SK-N-SH (cell line): ENCODE measurements at regions not wholly inside any gene's neighbourhood (a gene's known extent, or its start where the extent isn't known, plus 50 kb on each side); places are given as distances from the start of the nearest gene placed in this dataset.

Experiments
- CTCF ChIA-PET: fragments of 300-600, 350-600 bp; formaldehyde crosslinking; extraction: SDS; loops from one replicate; lab custom pipeline; 2021; lab: Yijun Ruan, JAX
- POLR2A ChIA-PET: fragments of 350-600 bp; sonication (Branson Sonifier 250); formaldehyde crosslinking; extraction: SDS; loops from one replicate; lab custom pipeline; 2020; ENCODE audit warnings: antibody characterized with exemption, inconsistent platforms; lab: Yijun Ruan, JAX
- DNase-seq: peaks from one replicate; pipeline ENCODE4 v3.0.0; 2012
- H2AFZ ChIP-seq: fragments of 200-600 bp; sonication (generic); 2 replicates; pipeline ENCODE4 v1.8.1; 2016; ENCODE audit warnings: antibody characterized with exemption, mild to moderate bottlenecking, low read depth
- H3F3A ChIP-seq: fragments of 200-600 bp; sonication (generic); replicated peaks from 2 replicates; pipeline ENCODE3; 2016; ENCODE audit warnings: antibody characterized with exemption, mild to moderate bottlenecking; ENCODE audit not compliant: insufficient read depth
- H3K27ac ChIP-seq, 2 experiments: fragments of 200-500 bp in 1 of 2; fragments of 200-600 bp in 1 of 2; sonication (Bioruptor generic) in 1 of 2; sonication (generic), shearing (Covaris generic) in 1 of 2; 2 replicates each; pipeline versions ENCODE4 v1.5.1 to v1.6.1; 2014 to 2016; ENCODE audit warnings: low read depth in 2 of 2, inconsistent platforms in 1 of 2, low read length in 1 of 2, mild to moderate bottlenecking in 1 of 2, mixed read lengths in 1 of 2
- H3K27me3 ChIP-seq: fragments of 200-600 bp; sonication (generic), shearing (Covaris generic); 2 replicates; pipeline ENCODE4 v1.6.1; 2016; ENCODE audit warnings: mixed run types; ENCODE audit not compliant: insufficient read depth
- H3K36me3 ChIP-seq, 2 experiments: fragments of 200-500 bp in 1 of 2; fragments of 200-600 bp in 1 of 2; sonication (Bioruptor generic) in 1 of 2; sonication (generic) in 1 of 2; replicated peaks in 1 of 2; 2 replicates each; pipeline versions ENCODE3 to v1.5.1; 2014 to 2016; ENCODE audit warnings: low read length in 1 of 2, mild to moderate bottlenecking in 1 of 2; ENCODE audit not compliant: insufficient read depth in 2 of 2, control insufficient read depth in 1 of 2
- H3K4me1 ChIP-seq, 2 experiments: fragments of 200-500 bp in 1 of 2; fragments of 200-600 bp in 1 of 2; sonication (Bioruptor generic) in 1 of 2; sonication (generic), shearing (Covaris generic) in 1 of 2; 2 replicates each; pipeline versions ENCODE4 v1.5.1 to v1.6.1; 2014 to 2016; ENCODE audit warnings: low read depth in 1 of 2, low read length in 1 of 2, mixed run types in 1 of 2; ENCODE audit not compliant: insufficient read depth in 2 of 2, control insufficient read depth in 1 of 2
- H3K4me2 ChIP-seq: fragments of 200-600 bp; sonication (generic), shearing (Covaris generic); 2 replicates; pipeline ENCODE4 v1.6.1; 2017; ENCODE audit warnings: mixed run types
- H3K4me3 ChIP-seq, 2 experiments: fragments of 200-500 bp in 1 of 2; fragments of 200-600 bp in 1 of 2; sonication (Bioruptor generic) in 1 of 2; sonication (generic), shearing (Covaris generic) in 1 of 2; 2 replicates each; pipeline versions ENCODE4 v1.5.1 to v1.8.1; 2014 to 2016; ENCODE audit warnings: low read depth in 2 of 2, inconsistent platforms in 1 of 2, low read length in 1 of 2, mild to moderate bottlenecking in 1 of 2, mixed read lengths in 1 of 2, moderate library complexity in 1 of 2
- H3K79me2 ChIP-seq: fragments of 200-600 bp; sonication (generic); 2 replicates; pipeline ENCODE4 v1.8.1; 2017; ENCODE audit warnings: mild to moderate bottlenecking; ENCODE audit not compliant: insufficient read depth
- H3K9ac ChIP-seq: fragments of 200-600 bp; sonication (generic); 2 replicates; pipeline ENCODE4 v1.6.1; 2017; ENCODE audit warnings: mixed run types
- H3K9me2 ChIP-seq: fragments of 200-600 bp; sonication (generic); 2 replicates; pipeline ENCODE4 v1.6.1; 2017; ENCODE audit warnings: mixed run types
- H3K9me3 ChIP-seq: fragments of 200-600 bp; sonication (generic); 2 replicates; pipeline ENCODE4 v1.6.1; 2017; ENCODE audit warnings: mixed run types, mild to moderate bottlenecking, moderate library complexity
- H4K20me1 ChIP-seq: fragments of 200-600 bp; sonication (generic); 2 replicates; pipeline ENCODE4 v1.6.1; 2017; ENCODE audit warnings: mild to moderate bottlenecking, mixed run types; ENCODE audit not compliant: insufficient read depth
- CHD2 ChIP-seq: fragments of 150-350 bp; IDR thresholded peaks from 2 replicates; pipeline ENCODE4 v1.6.1; 2018; ENCODE audit warnings: low read length; ENCODE audit not compliant: partially characterized antibody
- ELF1 ChIP-seq: IDR thresholded peaks from 2 replicates; pipeline ENCODE4 v1.4.0; 2012
- FOSL2 ChIP-seq: IDR thresholded peaks from 2 replicates; pipeline ENCODE4 v1.4.0; 2012; ENCODE audit warnings: low read depth, mild to moderate bottlenecking, moderate library complexity, borderline replicate concordance
- FOXJ3 ChIP-seq: sonication (generic); formaldehyde crosslinking; IDR thresholded peaks from 2 replicates; pipeline ENCODE4 v1.5.1; 2020; ENCODE audit warnings: mild to moderate bottlenecking, missing genetic modification reagents
- GABPA ChIP-seq: IDR thresholded peaks from 2 replicates; pipeline ENCODE4 v1.4.0; 2012; ENCODE audit warnings: low read depth, mild to moderate bottlenecking
- GATA2 ChIP-seq: sonication (generic); formaldehyde crosslinking; IDR thresholded peaks from 2 replicates; pipeline ENCODE4 v1.5.0; 2020; ENCODE audit warnings: mild to moderate bottlenecking, missing genetic modification reagents
- JUND ChIP-seq: IDR thresholded peaks from 2 replicates; pipeline ENCODE4 v1.4.0; 2012
- MAX ChIP-seq: IDR thresholded peaks from 2 replicates; pipeline ENCODE4 v1.4.0; 2012; ENCODE audit warnings: low read depth
- MXI1 ChIP-seq: IDR thresholded peaks from 2 replicates; pipeline ENCODE4 v1.6.1; 2012; ENCODE audit warnings: mild to moderate bottlenecking, low read depth, low read length, improper control_type of control experiment
- NFIC ChIP-seq: IDR thresholded peaks from 2 replicates; pipeline ENCODE4 v1.4.0; 2012; ENCODE audit warnings: borderline replicate concordance
- NRF1 ChIP-seq: IDR thresholded peaks from 2 replicates; pipeline ENCODE4 v1.6.1; 2012; ENCODE audit warnings: low read depth, mild to moderate bottlenecking, low read length
- PBX3 ChIP-seq: IDR thresholded peaks from 2 replicates; pipeline ENCODE4; 2012
- RAD21 ChIP-seq: IDR thresholded peaks from 2 replicates; pipeline ENCODE4 v1.6.1; 2012; ENCODE audit warnings: mild to moderate bottlenecking, low read length
- RCOR1 ChIP-seq: fragments of 150-350 bp; IDR thresholded peaks from 2 replicates; pipeline ENCODE4 v1.6.1; 2017; ENCODE audit warnings: antibody characterized with exemption, low read length
- RFX5 ChIP-seq: IDR thresholded peaks from 2 replicates; pipeline ENCODE4 v1.6.1; 2012; ENCODE audit warnings: mild to moderate bottlenecking, improper control_type of control experiment, low read length
- RXRA ChIP-seq: IDR thresholded peaks from 2 replicates; pipeline ENCODE4 v1.4.0; 2012; ENCODE audit warnings: low read depth, mild to moderate bottlenecking, borderline replicate concordance
- SIN3A ChIP-seq: IDR thresholded peaks from 2 replicates; pipeline ENCODE4 v1.6.1; 2012; ENCODE audit warnings: low read depth, mild to moderate bottlenecking, low read length, moderate library complexity, borderline replicate concordance
- TCF12 ChIP-seq: IDR thresholded peaks from 2 replicates; pipeline ENCODE4 v1.4.0; 2012
- TEAD4 ChIP-seq: IDR thresholded peaks from 2 replicates; pipeline ENCODE4 v1.4.0; 2012; ENCODE audit warnings: mild to moderate bottlenecking, borderline replicate concordance; ENCODE audit not compliant: insufficient read depth
- whole genome bisulfite sequencing: methylation state at CpG from one replicate; pipeline ENCODE4 v1.1.6; 2017; ENCODE audit warnings: low lambda C conversion rate; 5-methylcytosine and 5-hydroxymethylcytosine counted together
- TF ChIP-seq, protein P1 (sequence below): fragments of 150-350 bp; IDR thresholded peaks from 2 replicates; pipeline ENCODE4 v1.6.1; 2017; ENCODE audit warnings: antibody characterized with exemption, low read length, low read depth, borderline replicate concordance

DNA sequence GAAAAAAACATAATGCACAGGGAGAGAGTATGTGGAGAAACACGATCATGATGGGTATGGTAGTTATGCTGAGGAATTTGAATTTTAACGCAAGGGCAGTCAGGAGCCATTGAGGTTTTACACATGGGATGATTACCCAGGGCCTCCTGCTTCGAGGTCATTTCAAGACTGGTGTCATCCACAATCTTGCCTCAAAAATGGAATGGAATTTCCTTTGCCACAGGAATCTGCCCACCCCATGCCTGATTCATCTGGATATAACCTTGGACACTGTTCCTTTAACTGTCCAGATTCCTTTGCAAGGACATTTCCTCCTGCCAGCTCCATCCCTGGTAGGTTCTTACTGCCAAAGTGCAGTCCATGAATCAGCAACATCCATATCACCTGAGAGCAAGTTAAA, 655.9 kb upstream of the TENM4 start (continued):
- TF ChIP-seq MXI1 (no peak), ELF1 (no peak), NFIC (peak; percentile 21; the same call in 1 of the 2 replicates), GATA2 (CRISPR knock-in tag) (no peak), JUND (peak; percentile 43), RAD21 (no peak), SIN3A (no peak), TEAD4 (peak; percentile 63; the same call in 1 of the 2 replicates), NRF1 (no peak)
- TF ChIP-seq, protein P1, sequence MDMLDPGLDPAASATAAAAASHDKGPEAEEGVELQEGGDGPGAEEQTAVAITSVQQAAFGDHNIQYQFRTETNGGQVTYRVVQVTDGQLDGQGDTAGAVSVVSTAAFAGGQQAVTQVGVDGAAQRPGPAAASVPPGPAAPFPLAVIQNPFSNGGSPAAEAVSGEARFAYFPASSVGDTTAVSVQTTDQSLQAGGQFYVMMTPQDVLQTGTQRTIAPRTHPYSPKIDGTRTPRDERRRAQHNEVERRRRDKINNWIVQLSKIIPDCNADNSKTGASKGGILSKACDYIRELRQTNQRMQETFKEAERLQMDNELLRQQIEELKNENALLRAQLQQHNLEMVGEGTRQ: no peak

DNA sequence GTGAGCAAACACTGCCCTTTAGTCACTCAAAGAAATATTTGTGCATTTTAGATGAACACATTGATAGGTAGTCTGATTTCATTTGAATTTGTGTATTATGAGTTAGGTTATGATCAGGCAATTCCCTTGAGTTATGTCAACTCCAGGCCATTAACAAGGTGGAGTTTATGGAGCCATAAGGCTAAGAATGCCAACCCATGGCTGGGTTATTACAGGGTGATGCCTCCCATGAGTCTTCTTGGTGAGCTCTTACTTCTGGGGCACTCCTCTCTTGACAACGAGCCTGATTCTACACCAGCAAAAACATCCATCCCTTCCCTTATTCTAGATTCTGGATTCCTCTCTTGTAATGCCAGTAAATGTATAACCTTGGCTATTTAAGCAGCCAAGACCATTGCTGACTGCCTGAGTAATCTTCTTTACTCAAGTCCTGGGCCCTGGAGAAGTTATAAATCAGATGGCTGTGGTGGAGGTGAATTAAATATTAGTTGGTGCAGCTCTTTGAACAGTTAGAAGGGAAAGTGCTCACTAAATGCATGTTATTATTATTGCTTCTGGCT, 645.7 kb upstream of the TENM4 start:
- no peak for TF ChIP-seq GATA2 (CRISPR knock-in tag)
- TF ChIP-seq GABPA: no peak
- no peak for TF ChIP-seq RCOR1
- TF ChIP-seq FOXJ3: no peak
- no peak for TF ChIP-seq MXI1
- no peak for TF ChIP-seq CHD2
- TF ChIP-seq TCF12: no peak
- TF ChIP-seq RFX5: no peak
- TF ChIP-seq FOSL2: no peak
- TF ChIP-seq NFIC: no peak
- TF ChIP-seq PBX3: no peak
- TF ChIP-seq MAX: no peak
- TF ChIP-seq RAD21: no peak
- no peak for TF ChIP-seq RXRA
- no peak for TF ChIP-seq ELF1
- no peak for TF ChIP-seq JUND
- no peak for TF ChIP-seq SIN3A
- POLR2A ChIA-PET: no interaction called here
- no peaks in the 10 kb centered on the region for H3K4me1 ChIP-seq
- DNase-seq: no peak
- H3K4me3 ChIP-seq: no peak overlapping the region
- H3K79me2 ChIP-seq: no peaks in the 10 kb centered on the region
- no peaks in the 10 kb centered on the region for H3F3A ChIP-seq
- H3K27ac ChIP-seq: no peak overlapping the region
- 0% methylated on average over 1 of the region's 1 CpG for WGBS
- no peak overlapping the region for H3K4me2 ChIP-seq
- no peaks in the 10 kb centered on the region for H3K36me3 ChIP-seq
- H3K9ac ChIP-seq: no peak overlapping the region
- no peaks in the 10 kb centered on the region for H3K9me2 ChIP-seq
- H2AFZ ChIP-seq: no peak overlapping the region
- H4K20me1 ChIP-seq: no peaks in the 10 kb centered on the region
- H3K9me3 ChIP-seq: no peaks in the 10 kb centered on the region
- no peaks in the 10 kb centered on the region for H3K27me3 ChIP-seq
- CTCF ChIA-PET: no interaction called here
